ENCODE measurements at regions not wholly inside any gene's neighbourhood (a gene's known extent, or its start where the extent isn't known, plus 50 kb on each side); places are given as distances from the start of the nearest gene placed in this dataset.

- TF ChIP-seq, protein P1, sequence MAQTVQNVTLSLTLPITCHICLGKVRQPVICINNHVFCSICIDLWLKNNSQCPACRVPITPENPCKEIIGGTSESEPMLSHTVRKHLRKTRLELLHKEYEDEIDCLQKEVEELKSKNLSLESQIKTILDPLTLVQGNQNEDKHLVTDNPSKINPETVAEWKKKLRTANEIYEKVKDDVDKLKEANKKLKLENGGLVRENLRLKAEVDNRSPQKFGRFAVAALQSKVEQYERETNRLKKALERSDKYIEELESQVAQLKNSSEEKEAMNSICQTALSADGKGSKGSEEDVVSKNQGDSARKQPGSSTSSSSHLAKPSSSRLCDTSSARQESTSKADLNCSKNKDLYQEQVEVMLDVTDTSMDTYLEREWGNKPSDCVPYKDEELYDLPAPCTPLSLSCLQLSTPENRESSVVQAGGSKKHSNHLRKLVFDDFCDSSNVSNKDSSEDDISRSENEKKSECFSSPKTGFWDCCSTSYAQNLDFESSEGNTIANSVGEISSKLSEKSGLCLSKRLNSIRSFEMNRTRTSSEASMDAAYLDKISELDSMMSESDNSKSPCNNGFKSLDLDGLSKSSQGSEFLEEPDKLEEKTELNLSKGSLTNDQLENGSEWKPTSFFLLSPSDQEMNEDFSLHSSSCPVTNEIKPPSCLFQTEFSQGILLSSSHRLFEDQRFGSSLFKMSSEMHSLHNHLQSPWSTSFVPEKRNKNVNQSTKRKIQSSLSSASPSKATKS (CRISPR knock-in tag; IDR thresholded peaks at IDR 0.05) = no peak
- TF ChIP-seq ZFP1 (CRISPR knock-in tag; IDR thresholded peaks at IDR 0.05) (no peak), GTF2F1 (IDR thresholded peaks at IDR 0.05; ENCODE audit: low read depth, low read length) (no peak), RBFOX2 (IDR thresholded peaks at IDR 0.05; ENCODE audit: low read depth, low read length) (no peak), ZNF253 (CRISPR knock-in tag; conservative IDR thresholded peaks at IDR 0.05) (no peak), ZNF655 (CRISPR knock-in tag; IDR thresholded peaks at IDR 0.05) (no peak)
Observed at GRCh38 chr4:11799196-11799595, 370.5 kb upstream of the HS3ST1 start (continued).

GRCh38 chr4:11791797-11792196 is 363.1 kb upstream of the HS3ST1 start:
- ATAC-seq = no peak
- in situ Hi-C loops (cut with MboI) = no loop called here

More at GRCh38 chr4:11791797-11792196, 363.1 kb upstream of the HS3ST1 start:
- no peaks in the 10 kb centered on the region for H3K36me3 ChIP-seq (ENCODE audit: control insufficient read depth, insufficient read depth, low read length)
- CTCF ChIA-PET (ENCODE audit: low intra/inter-chr PET ratio) = no interaction called here
- POLR2A ChIA-PET = no interaction called here
- H3K27ac ChIP-seq (ENCODE audit: extremely low read depth, low read depth, low read length) = no peak overlapping the region
- BruUV-seq (replicated peaks) = no TSS peak
- no peak overlapping the region for H3K4me2 ChIP-seq (ENCODE audit: insufficient read depth, low read length)
- no peaks in the 10 kb centered on the region for H3K79me2 ChIP-seq (ENCODE audit: control insufficient read depth, insufficient read depth, low read length)
- FAIRE-seq (no peak), DNase-seq (ENCODE audit: extremely low read depth in 1 of 4, low spot score in 3 of 4) (no peak)
- 0% methylated on average over 3 of the region's 3 CpGs for WGBS (ENCODE audit: insufficient coverage, low coverage, missing lambda C conversion rate)
- no peak overlapping the region for H2AFZ ChIP-seq (ENCODE audit: low read depth, low read length)
- no peaks in the 10 kb centered on the region for H3K9me3 ChIP-seq (replicated peaks; ENCODE audit: control insufficient read depth, insufficient read depth, low read depth, low read length)
- H3K4me3 ChIP-seq = no peak overlapping the region
- no peaks in the 10 kb centered on the region for H3K9me1 ChIP-seq (ENCODE audit: control insufficient read depth, insufficient read depth, low read length)
- intact Hi-C loops (cut with micrococcal nuclease) = no loop called here
- H3K9ac ChIP-seq (ENCODE audit: insufficient read depth in 1 of 2, low read depth in 2 of 2, low read length in 2 of 2) = no peak overlapping the region
- H4K20me1 ChIP-seq (replicated peaks; ENCODE audit: control insufficient read depth, insufficient read depth, low read length) = no peaks in the 10 kb centered on the region
- no peak for TF ChIP-seq GTF2E2 (tag; IDR thresholded peaks at IDR 0.05)
- TF ChIP-seq PHF21A (IDR thresholded peaks at IDR 0.05; ENCODE audit: borderline replicate concordance, low read depth) = no peak
- TF ChIP-seq PPARD (CRISPR knock-in tag; IDR thresholded peaks at IDR 0.05) = no peak
- no peak for TF ChIP-seq ZNF507 (tag; conservative IDR thresholded peaks at IDR 0.05)
- TF ChIP-seq GABPB2 (CRISPR knock-in tag; conservative IDR thresholded peaks at IDR 0.05) = no peak
- H3K27me3 ChIP-seq (ENCODE audit: control insufficient read depth in 2 of 2, insufficient read depth in 2 of 2, low read length in 2 of 2) = no peaks in the 10 kb centered on the region
- no peaks in the 10 kb centered on the region for H3K4me1 ChIP-seq (replicated peaks in 1 of 2; ENCODE audit: control insufficient read depth in 2 of 2, insufficient read depth in 2 of 2, low read length in 2 of 2)

Measured in K562 (cell line).